Stomach smooth muscle (tissue), 2 donors: ENCODE measurements at regions not wholly inside any gene's neighbourhood (a gene's known extent, or its start where the extent isn't known, plus 50 kb on each side); places are given as distances from the start of the nearest gene placed in this dataset.

Source experiments
- H3K27ac ChIP-seq: one replicate; pipeline ENCODE4 v1.7.0; 2013; ENCODE audit warnings: mild to moderate bottlenecking, low read length, inconsistent platforms
- H3K27me3 ChIP-seq, 2 donors: one replicate each; pipeline ENCODE4 v1.7.0; 2013; ENCODE audit warnings: low read length in 2 of 2; ENCODE audit not compliant: insufficient read depth in 2 of 2, control insufficient read depth in 1 of 2
- H3K36me3 ChIP-seq, 2 donors: one replicate each; pipeline ENCODE4 v1.7.0; 2013; ENCODE audit warnings: low read length in 2 of 2; ENCODE audit not compliant: control insufficient read depth in 2 of 2, insufficient read depth in 2 of 2
- H3K4me1 ChIP-seq: one replicate; pipeline ENCODE4 v1.7.0; 2013; ENCODE audit warnings: low read length; ENCODE audit not compliant: control insufficient read depth, insufficient read depth
- H3K4me3 ChIP-seq, 2 donors: one replicate each; pipeline ENCODE4 v1.7.0; 2013; ENCODE audit warnings: low read length in 2 of 2
- H3K9ac ChIP-seq, 2 donors: one replicate each; pipeline ENCODE4 v1.7.0; 2013; ENCODE audit warnings: low read length in 2 of 2, mild to moderate bottlenecking in 1 of 2
- H3K9me3 ChIP-seq, 2 donors: one replicate each; pipeline ENCODE4 v1.7.0; 2013; ENCODE audit warnings: low read length in 2 of 2; ENCODE audit not compliant: control insufficient read depth in 2 of 2
- donor health status: healthy.
- donor health status: Pancreatic carcinoma.

DNA sequence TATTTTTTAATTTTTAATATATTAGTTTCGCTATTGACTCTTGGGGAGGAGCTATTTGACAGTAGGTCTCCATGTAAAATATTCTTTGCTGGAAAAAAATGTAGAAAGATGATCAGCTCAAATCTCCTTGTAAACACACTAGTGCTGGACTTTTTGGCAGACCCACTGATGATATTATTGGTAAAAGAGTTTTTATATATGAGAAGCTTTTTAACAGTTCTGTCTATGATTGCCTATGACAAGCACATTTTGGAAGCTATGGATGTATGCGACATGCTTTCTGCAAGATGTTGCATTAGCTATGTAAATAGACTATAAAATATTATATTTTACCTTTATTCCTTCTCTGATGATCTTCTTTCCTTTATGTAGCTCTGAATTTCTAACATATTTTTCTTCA lies 928.5 kb downstream of the DNAJB9 start:
- Histone ChIP-seq H3K27ac (no peak overlapping the region), H3K9me3 (no peaks in the 10 kb centered on the region), H3K36me3 (no peaks in the 10 kb centered on the region), H3K4me1 (no peaks in the 10 kb centered on the region), H3K4me3 (no peak overlapping the region), H3K9ac (no peak overlapping the region), H3K27me3 (no peaks in the 10 kb centered on the region)

GRCh38 chr7:109503421-109503820 lies 933.7 kb downstream of the DNAJB9 start:
- H3K9me3 ChIP-seq: no peaks in the 10 kb centered on the region
- H3K27ac ChIP-seq: no peak overlapping the region
- H3K4me1 ChIP-seq: no peaks in the 10 kb centered on the region
- no peaks in the 10 kb centered on the region for H3K36me3 ChIP-seq
- no peaks in the 10 kb centered on the region for H3K27me3 ChIP-seq
- no peak overlapping the region for H3K9ac ChIP-seq
- no peak overlapping the region for H3K4me3 ChIP-seq

DNA sequence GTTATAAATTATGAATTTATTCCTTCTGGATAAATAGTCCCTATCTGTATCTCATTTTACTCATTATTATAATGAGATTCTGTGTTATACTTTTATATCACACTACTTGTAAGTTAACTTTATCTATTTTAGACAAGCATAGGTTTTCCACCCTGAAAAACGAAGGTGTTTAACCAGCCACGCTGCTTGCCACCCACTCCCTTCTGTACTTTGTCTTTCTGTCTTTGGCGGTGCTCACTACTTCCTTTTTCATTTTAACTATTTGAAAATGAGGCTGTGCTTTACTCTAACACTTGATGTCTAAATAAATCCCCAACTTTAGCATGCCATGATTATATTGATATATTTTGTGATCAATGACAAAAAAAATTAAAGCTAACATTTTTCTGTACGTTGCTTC lies 952.9 kb downstream of the DNAJB9 start:
- Histone ChIP-seq H3K27me3 (no peaks in the 10 kb centered on the region), H3K4me3 (no peak overlapping the region), H3K36me3 (no peaks in the 10 kb centered on the region), H3K4me1 (no peaks in the 10 kb centered on the region), H3K9ac (no peak overlapping the region), H3K27ac (no peak overlapping the region), H3K9me3 (no peaks in the 10 kb centered on the region)

GRCh38 chr7:109527833-109528232 lies 958.2 kb downstream of the DNAJB9 start:
- no peak overlapping the region for H3K9ac ChIP-seq

DNA sequence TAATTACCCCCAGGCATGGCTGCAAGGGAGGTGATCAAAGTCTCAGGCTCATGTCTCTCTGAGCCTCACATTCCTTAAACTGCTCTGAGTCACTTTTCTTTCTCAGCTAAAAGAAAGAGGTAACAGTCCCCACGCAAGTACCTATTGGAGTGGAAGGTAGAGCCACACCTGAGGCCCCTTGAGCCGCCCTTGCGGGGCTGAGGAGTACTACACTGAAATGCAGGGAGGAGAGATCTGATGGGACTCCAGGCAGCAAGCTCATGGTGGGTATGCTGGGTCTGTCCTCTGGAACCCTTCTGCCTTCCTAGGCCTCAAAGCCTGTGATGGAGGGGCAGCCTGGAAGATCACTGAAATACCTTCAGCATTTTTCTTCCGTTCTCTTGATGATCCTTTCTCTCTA lies 960.0 kb downstream of the DNAJB9 start:
- H3K27ac ChIP-seq: no peak overlapping the region
- H3K9ac ChIP-seq: no peak overlapping the region
- no peaks in the 10 kb centered on the region for H3K36me3 ChIP-seq
- no peak overlapping the region for H3K4me3 ChIP-seq
- no peaks in the 10 kb centered on the region for H3K9me3 ChIP-seq
- no peaks in the 10 kb centered on the region for H3K4me1 ChIP-seq
- no peaks in the 10 kb centered on the region for H3K27me3 ChIP-seq

More at GRCh38 chr7:109527833-109528232, 958.2 kb downstream of the DNAJB9 start:
- Histone ChIP-seq H3K27me3 (no peaks in the 10 kb centered on the region), H3K9me3 (no peaks in the 10 kb centered on the region), H3K4me1 (no peaks in the 10 kb centered on the region), H3K4me3 (no peak overlapping the region), H3K27ac (no peak overlapping the region), H3K36me3 (no peaks in the 10 kb centered on the region)

DNA sequence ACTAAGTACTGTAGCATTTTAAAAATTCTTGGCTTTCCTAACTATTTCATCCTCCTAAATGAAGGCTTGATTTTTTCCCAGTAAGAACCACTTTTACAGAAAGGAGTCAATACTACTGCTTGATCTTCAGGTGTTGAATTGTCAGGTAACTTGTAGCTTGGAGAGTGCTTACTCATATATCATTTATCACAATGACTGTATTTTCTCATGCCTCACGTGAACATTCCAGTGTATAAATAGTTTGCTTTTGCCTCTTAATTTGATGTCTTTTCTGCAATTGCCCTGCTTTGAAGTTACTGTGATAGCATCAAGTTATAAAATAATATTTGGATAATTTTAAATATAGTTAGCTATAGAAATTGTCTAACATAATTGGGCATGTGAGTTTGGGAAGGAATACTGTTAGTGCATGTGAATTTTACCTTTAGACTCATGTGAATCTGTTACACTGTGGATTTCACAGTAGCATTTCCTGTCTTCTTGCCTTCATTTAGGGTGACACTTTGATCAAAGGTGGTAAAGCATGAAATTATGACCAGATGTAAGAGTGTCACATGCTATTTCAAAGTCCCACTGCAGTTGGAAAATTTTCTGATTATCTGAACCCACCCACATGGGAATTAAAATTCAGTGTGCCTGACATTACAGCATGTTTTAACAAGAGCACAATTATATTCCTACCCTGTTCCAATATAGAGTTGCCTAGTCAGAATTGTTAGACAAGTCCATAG lies 962.8 kb downstream of the DNAJB9 start:
- H3K9ac ChIP-seq: no peak overlapping the region
- no peaks in the 10 kb centered on the region for H3K9me3 ChIP-seq
- H3K4me3 ChIP-seq: no peak overlapping the region
- H3K27me3 ChIP-seq: no peaks in the 10 kb centered on the region
- no peak overlapping the region for H3K27ac ChIP-seq
- no peaks in the 10 kb centered on the region for H3K4me1 ChIP-seq
- H3K36me3 ChIP-seq: no peaks in the 10 kb centered on the region

DNA sequence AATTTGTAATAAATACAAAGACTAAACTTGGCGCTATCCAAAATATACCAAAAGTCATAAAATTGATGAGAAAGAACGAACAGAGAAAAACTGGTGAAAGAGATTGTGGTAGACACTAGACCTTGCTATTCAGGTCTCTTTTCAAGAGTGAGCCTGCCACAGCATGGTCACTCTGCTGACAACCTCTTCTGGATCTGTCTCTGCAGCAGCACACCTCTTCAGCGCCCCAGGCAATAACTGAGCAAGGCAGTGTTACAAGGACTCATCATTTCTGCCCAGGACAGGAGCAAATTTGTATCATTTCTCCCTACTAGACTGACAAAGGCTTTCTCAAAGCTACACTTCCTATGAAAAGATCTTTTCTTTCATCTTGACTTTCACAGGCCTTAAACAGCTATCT lies 976.0 kb downstream of the DNAJB9 start:
- Histone ChIP-seq H3K27ac (no peak overlapping the region), H3K9me3 (no peaks in the 10 kb centered on the region), H3K4me1 (no peaks in the 10 kb centered on the region), H3K36me3 (no peaks in the 10 kb centered on the region), H3K4me3 (no peak overlapping the region), H3K27me3 (no peaks in the 10 kb centered on the region), H3K9ac (no peak overlapping the region)

DNA sequence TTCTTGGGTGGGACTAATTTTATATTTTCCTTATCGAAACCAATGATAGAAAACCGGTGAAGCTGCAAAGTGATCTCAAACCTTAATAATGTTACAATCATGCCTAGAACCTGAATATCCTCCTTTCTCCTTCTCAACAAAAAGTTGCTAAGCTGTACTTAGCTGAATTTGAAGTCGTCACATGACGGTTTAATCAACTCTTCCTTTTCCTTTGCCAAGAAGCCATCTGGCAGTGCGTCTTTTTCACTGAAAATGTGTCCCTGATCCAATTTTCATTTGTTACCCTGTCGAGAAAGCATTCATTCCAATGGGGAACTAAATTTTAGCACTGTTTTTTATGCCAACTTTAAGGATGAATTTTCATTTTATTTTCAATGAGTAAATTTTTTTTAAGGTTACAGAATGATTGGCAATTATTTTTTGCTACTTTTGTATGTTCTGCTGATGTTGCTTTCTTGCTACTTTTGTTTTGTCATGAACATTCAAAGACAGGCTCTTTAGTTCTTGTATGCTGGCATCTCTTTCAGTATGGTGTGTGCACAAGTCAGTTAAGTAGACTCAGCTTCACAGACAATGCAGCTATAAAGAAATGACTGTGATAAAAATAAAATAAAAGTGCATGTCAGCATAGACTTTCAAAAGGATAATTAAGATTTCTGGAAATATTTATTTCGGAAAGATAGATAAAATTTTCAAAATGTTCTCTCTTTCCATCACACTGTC lies 980.0 kb downstream of the DNAJB9 start:
- no peak overlapping the region for H3K4me3 ChIP-seq
- no peaks in the 10 kb centered on the region for H3K9me3 ChIP-seq
- H3K4me1 ChIP-seq: no peaks in the 10 kb centered on the region
- H3K27me3 ChIP-seq: no peaks in the 10 kb centered on the region
- H3K9ac ChIP-seq: no peak overlapping the region
- no peak overlapping the region for H3K27ac ChIP-seq
- H3K36me3 ChIP-seq: no peaks in the 10 kb centered on the region

DNA sequence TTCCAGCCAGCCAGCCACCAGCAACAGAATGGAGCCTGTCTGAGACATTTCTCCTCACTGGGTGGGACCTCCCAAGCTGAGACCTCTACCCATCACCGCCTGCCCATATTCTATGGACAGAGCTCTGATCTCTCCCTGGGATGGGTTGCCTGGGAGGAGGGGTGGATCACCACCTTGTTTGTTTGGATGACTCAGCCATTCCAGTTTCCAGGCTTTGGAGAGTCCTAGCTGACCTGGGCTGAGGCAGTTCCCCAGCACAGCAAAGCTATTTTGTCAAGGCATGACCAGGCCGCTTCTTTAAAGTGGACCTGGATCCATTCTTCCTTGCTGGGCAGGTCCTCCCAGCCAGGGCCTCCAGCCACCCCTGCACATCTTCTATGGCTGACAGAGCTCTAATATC lies 982.3 kb downstream of the DNAJB9 start:
- Histone ChIP-seq H3K36me3 (no peaks in the 10 kb centered on the region), H3K4me3 (no peak overlapping the region), H3K27ac (no peak overlapping the region), H3K4me1 (no peaks in the 10 kb centered on the region), H3K9ac (no peak overlapping the region), H3K27me3 (no peaks in the 10 kb centered on the region), H3K9me3 (no peaks in the 10 kb centered on the region)

DNA sequence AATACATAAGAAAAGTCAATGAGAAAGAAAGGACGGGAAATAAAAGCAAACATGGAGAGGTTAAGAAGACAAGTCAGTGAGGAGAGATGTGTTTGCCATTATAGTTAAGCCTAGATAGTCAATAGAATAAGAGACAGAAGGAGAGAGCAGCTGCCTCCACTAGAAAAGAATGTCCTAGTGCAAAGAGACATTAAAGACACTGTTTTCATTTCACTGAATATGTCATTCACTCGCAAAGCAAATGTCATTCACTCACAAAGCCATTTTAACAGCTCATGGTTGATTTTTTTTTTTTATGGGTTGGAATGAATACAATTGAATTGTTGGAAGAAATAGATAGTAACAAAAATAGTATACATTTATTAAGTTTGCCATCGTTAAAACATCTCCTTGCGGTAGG lies 1007.6 kb downstream of the DNAJB9 start:
- Histone ChIP-seq H3K36me3 (no peaks in the 10 kb centered on the region), H3K27ac (no peak overlapping the region), H3K4me1 (no peaks in the 10 kb centered on the region), H3K9me3 (no peaks in the 10 kb centered on the region), H3K9ac (no peak overlapping the region), H3K4me3 (no peak overlapping the region), H3K27me3 (no peaks in the 10 kb centered on the region)

DNA sequence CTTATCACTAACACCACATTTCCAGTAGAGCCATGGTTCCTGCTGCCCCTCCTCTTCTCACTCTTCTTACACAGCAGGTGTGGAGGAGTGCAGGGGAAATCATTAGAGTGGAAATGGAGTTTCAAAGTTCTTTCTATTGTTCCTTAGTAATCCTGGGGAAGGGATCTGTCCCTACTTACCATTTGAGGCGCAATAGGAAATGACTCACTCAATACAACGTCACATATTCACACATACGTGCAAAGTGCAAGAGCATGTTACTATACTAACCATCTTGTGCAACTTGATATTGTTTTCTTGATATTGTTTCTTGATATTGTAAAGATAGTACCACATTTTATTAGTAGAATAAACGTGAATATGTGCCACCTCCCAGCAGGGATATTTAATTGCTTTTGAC lies 1010.2 kb downstream of the DNAJB9 start:
- Histone ChIP-seq H3K9ac (no peak overlapping the region), H3K27me3 (no peaks in the 10 kb centered on the region), H3K4me1 (no peaks in the 10 kb centered on the region), H3K36me3 (no peaks in the 10 kb centered on the region), H3K9me3 (no peaks in the 10 kb centered on the region), H3K4me3 (no peak overlapping the region), H3K27ac (no peak overlapping the region)
